Activated CD4-positive, alpha-beta T cell treated with anti-CD3 and anti-CD28 coated beads for 36 hours (primary cell): ENCODE measurements at regions not wholly inside any gene's neighbourhood (a gene's known extent, or its start where the extent isn't known, plus 50 kb on each side); places are given as distances from the start of the nearest gene placed in this dataset.

ENCODE experiments used
- ATAC-seq: fragments of 200-7000 bp; cut with Tn5 transposase; one replicate; pipeline ENCODE4 v1.10.0; 2021; ENCODE audit warnings: mild to moderate bottlenecking, moderate library complexity
- CTCF ChIA-PET: fragments of 350-600 bp; sonication (Branson Sonifier 250); formaldehyde crosslinking; loops from one replicate; lab custom pipeline; 2021; ENCODE audit warnings: antibody characterized with exemption; lab: Charles Lee
- POLR2A ChIA-PET: fragments of 350-600 bp; sonication (Branson Sonifier 250); formaldehyde crosslinking; loops from one replicate; lab custom pipeline; 2021; ENCODE audit warnings: antibody characterized with exemption, inconsistent platforms; lab: Charles Lee
- DNase-seq: peaks from one replicate; pipeline ENCODE4 v3.0.0-alpha.2; 2020
- H3K27ac Mint-ChIP-seq: one replicate; pipeline ENCODE4 v1.8.0; 2021; ENCODE audit warnings: mixed read lengths
- H3K27me3 Mint-ChIP-seq: one replicate; pipeline ENCODE4 v1.8.0; 2021; ENCODE audit warnings: mixed read lengths
- H3K36me3 Mint-ChIP-seq: one replicate; pipeline ENCODE4 v1.8.0; 2021; ENCODE audit warnings: low read depth, mixed read lengths
- H3K4me1 Mint-ChIP-seq: one replicate; pipeline ENCODE4 v1.8.0; 2021; ENCODE audit warnings: mixed read lengths
- H3K4me3 Mint-ChIP-seq: one replicate; pipeline ENCODE4 v1.8.0; 2021; ENCODE audit warnings: mild to moderate bottlenecking, moderate library complexity, mixed read lengths
- H3K9me3 Mint-ChIP-seq: one replicate; pipeline ENCODE4 v1.8.0; 2021; ENCODE audit warnings: low read depth, mixed read lengths
- intact Hi-C, 2 experiments: fragments of 100-400 bp; cut with DNase I in 1 of 2; cut with micrococcal nuclease in 1 of 2; formaldehyde crosslinking; loops; one replicate each; pipeline versions ENCODE4 v1.14.2 to v1.15.1; 2022 to 2024; cut with DNase I, micrococcal nuclease

DNA sequence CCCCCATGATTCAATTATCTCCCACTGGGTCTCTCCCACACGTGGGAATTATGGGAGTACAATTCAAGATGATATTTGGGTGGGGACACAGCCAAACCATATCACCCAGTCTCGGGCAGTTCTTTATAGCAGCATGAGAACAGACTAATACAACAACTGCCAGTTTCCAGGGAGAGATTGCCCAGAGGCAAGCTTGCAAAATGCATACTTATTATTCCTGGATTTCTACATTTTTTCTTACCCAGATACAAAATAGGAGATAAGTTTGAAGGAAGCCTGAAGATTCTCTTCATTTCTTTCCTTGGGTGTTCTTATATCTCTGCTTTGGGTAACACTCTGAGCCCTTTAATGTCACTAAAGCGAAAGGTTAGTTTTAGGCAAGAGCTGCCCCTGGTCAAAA lies 691.2 kb downstream of the TAF11L14 start:
- ChIA-PET POLR2A (no interaction called here), CTCF (no interaction called here)
- intact Hi-C loops, result no loop called here
- H3K36me3 Mint-ChIP-seq, result no peaks in the 10 kb centered on the region
- no peak overlapping the region for H3K4me3 Mint-ChIP-seq
- no peak overlapping the region for H3K27ac Mint-ChIP-seq
- DNase-seq, result no peak
- ATAC-seq, result no peak
- no peaks in the 10 kb centered on the region for H3K4me1 Mint-ChIP-seq
- H3K27me3 Mint-ChIP-seq, result peaks cover 2% of the 10 kb centered on the region
- H3K9me3 Mint-ChIP-seq, result peaks cover 6% of the 10 kb centered on the region

DNA sequence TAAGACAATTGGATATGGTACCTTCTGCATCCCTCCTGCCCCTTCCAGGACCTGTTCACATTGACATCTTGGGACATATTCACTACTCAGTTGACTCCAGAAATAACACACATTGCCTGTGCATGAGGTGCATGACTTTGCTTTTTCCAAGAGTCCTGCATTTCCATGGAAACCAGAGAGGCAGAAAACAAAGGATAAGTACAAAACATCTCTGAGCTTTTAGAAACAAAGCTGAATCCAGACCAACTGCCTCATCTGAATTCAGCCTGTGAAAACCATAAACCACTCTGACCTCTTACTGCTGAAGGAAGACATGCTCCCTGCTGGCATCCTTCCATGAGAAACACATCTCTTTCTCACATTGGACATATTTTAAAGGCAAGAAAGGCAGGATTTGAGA lies 695.1 kb downstream of the TAF11L14 start:
- intact Hi-C loops, result no loop called here
- CTCF ChIA-PET, result no interaction called here
- Mint-ChIP-seq H3K4me3 (no peak overlapping the region), H3K36me3 (no peaks in the 10 kb centered on the region), H3K27ac (no peak overlapping the region), H3K4me1 (no peaks in the 10 kb centered on the region), H3K27me3 (no peaks in the 10 kb centered on the region), H3K9me3 (peaks cover 13% of the 10 kb centered on the region)
- no peak for ATAC-seq
- POLR2A ChIA-PET, result no interaction called here
- no peak for DNase-seq

DNA sequence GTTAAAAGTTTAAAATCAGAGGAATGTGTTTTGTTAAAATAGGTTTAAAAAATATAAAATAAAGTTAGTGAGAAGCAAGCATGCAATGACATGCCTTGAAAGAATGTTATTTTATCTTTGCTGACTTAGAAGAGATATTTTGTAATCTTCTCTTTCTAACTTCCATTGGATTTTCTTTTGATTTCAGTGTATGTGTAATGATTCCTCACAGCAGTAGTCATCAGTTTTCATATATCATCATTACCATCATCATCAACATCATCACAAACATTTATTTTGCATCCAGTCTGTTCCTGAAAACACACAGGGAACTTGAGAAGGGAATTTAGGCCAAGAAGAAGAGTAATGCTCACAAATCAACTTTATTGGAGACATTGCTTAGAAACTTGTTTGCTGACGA lies 699.6 kb downstream of the TAF11L14 start:
- DNase-seq (no peak), ATAC-seq (no peak)
- H3K9me3 Mint-ChIP-seq, result peaks cover 7% of the 10 kb centered on the region
- intact Hi-C loops, result no loop called here
- H3K4me1 Mint-ChIP-seq, result no peaks in the 10 kb centered on the region
- ChIA-PET POLR2A (no interaction called here), CTCF (no interaction called here)
- H3K27me3 Mint-ChIP-seq, result no peaks in the 10 kb centered on the region
- no peak overlapping the region for H3K4me3 Mint-ChIP-seq
- no peak overlapping the region for H3K27ac Mint-ChIP-seq
- H3K36me3 Mint-ChIP-seq, result no peaks in the 10 kb centered on the region

DNA sequence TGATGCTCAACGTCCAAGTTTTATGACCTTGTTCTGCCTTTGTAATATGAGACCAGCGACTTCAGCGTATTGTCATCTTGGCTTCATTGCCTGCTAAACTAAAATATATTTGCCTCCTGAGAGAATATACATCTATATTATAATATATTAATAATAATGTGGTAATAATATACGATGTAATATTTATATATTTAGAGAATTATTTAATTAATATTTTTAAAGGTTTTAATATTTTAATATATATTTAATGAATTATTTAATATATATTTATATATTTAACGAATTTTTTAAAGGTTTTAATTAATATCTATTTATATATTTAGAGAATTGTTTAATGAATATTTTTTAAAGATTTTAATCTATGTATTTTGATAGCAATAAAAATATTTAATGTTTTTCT lies 700.7 kb downstream of the TAF11L14 start:
- H3K9me3 Mint-ChIP-seq, result peaks cover 7% of the 10 kb centered on the region
- ATAC-seq (no peak), DNase-seq (no peak)
- H3K4me3 Mint-ChIP-seq, result no peak overlapping the region
- intact Hi-C loops, result no loop called here
- no peaks in the 10 kb centered on the region for H3K4me1 Mint-ChIP-seq
- CTCF ChIA-PET, result no interaction called here
- no peaks in the 10 kb centered on the region for H3K27me3 Mint-ChIP-seq
- H3K36me3 Mint-ChIP-seq, result no peaks in the 10 kb centered on the region
- POLR2A ChIA-PET, result no interaction called here
- no peak overlapping the region for H3K27ac Mint-ChIP-seq

DNA sequence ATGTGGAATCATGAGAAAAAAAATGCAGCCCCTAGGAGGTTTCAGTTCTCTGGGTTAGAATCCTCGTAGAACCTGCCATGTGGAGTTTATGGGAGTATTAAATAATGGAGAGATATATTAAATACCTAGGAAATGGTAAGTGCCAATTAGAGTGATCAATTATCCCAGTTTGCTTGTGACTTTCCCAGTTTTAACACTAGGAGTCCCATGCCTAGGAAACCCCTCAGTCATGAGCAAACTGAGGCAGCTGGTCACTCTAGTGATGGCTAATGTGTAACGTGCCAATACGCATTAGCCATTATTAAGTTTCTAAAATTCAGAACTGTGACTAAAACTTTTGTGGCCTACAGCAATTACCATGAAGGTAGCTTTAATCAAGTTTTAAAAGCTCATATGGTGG lies 720.6 kb downstream of the TAF11L14 start:
- ATAC-seq (no peak), DNase-seq (no peak)
- ChIA-PET CTCF (no interaction called here), POLR2A (no interaction called here)
- Mint-ChIP-seq H3K9me3 (peaks cover 3% of the 10 kb centered on the region), H3K27me3 (no peaks in the 10 kb centered on the region), H3K27ac (no peak overlapping the region), H3K36me3 (no peaks in the 10 kb centered on the region), H3K4me1 (no peaks in the 10 kb centered on the region), H3K4me3 (no peak overlapping the region)
- intact Hi-C loops, result no loop called here

DNA sequence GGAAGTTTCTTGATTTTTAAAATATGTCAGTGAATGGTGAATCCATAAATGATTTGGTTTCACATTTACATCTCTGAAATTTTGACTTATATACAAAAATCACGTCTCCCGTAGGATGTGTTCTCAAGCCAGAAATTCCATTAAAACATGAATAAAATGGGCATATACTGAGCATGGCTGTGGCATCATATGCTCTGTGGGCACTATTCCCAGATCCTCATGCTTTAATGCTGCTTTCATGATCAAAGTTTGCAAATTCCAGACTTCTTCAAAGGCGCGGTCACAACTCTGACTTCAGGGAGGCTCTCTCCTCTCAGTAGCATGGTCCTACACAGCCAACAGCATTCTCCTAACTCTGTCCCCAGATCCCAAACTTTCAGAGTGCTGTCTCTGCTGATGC lies 723.2 kb downstream of the TAF11L14 start:
- H3K27me3 Mint-ChIP-seq, result no peaks in the 10 kb centered on the region

DNA sequence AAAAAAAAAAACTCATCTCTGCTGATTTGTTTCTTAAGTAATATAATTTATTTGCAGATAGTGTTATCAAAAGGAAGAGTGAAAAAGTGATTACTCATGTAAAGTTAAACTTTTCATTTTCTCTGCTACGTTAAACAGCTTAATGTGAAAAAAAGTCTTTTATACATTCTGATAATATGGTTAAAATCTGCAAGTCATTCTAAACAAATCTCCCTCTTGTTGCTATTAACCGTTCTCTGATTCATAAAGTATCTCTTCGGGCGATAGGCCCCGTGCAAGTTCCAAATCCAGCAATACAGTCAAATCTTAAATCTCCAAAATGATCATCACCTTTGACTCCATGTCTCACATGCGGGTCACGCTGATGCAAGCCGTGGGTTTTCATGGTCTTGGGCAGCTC lies 732.0 kb downstream of the TAF11L14 start:
- Mint-ChIP-seq H3K4me1 (no peaks in the 10 kb centered on the region), H3K36me3 (no peaks in the 10 kb centered on the region), H3K9me3 (no peaks in the 10 kb centered on the region), H3K27me3 (no peaks in the 10 kb centered on the region), H3K4me3 (no peak overlapping the region), H3K27ac (no peak overlapping the region)
- CTCF ChIA-PET, result no interaction called here
- intact Hi-C loops, result no loop called here
- ATAC-seq (no peak), DNase-seq (no peak)
- POLR2A ChIA-PET, result no interaction called here

More for the DNA sequence above, 723.2 kb downstream of the TAF11L14 start:
- POLR2A ChIA-PET, result no interaction called here
- Mint-ChIP-seq H3K4me1 (no peaks in the 10 kb centered on the region), H3K36me3 (no peaks in the 10 kb centered on the region), H3K4me3 (no peak overlapping the region), H3K27ac (no peak overlapping the region), H3K9me3 (peaks cover 3% of the 10 kb centered on the region)
- DNase-seq (no peak), ATAC-seq (no peak)
- intact Hi-C loops, result no loop called here
- CTCF ChIA-PET, result no interaction called here

DNA sequence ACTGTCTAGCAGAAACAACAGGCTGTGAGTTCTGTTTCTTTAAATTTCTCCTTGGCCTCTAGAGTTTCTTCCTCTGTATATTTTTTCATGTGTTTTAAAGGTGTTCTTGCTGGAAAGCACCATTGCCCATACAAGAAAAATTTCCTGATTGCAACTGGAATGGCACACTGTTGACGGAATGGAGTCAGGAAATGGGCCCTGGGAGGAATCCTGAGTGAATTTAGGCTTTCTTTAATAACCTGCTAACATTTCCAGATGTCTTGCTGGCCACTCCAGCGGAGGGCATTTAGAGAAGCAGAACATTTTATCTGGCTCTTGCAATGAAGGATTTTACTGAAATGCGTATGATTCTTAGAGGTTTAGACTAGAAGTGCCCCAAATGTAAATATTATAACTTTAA lies 736.3 kb downstream of the TAF11L14 start:
- no peak overlapping the region for H3K27ac Mint-ChIP-seq
- H3K27me3 Mint-ChIP-seq, result no peaks in the 10 kb centered on the region
- H3K4me3 Mint-ChIP-seq, result no peak overlapping the region
- ChIA-PET CTCF (no interaction called here), POLR2A (no interaction called here)
- no peaks in the 10 kb centered on the region for H3K4me1 Mint-ChIP-seq
- DNase-seq (no peak), ATAC-seq (no peak)
- H3K36me3 Mint-ChIP-seq, result no peaks in the 10 kb centered on the region
- no peaks in the 10 kb centered on the region for H3K9me3 Mint-ChIP-seq
- intact Hi-C loops, result no loop called here

DNA sequence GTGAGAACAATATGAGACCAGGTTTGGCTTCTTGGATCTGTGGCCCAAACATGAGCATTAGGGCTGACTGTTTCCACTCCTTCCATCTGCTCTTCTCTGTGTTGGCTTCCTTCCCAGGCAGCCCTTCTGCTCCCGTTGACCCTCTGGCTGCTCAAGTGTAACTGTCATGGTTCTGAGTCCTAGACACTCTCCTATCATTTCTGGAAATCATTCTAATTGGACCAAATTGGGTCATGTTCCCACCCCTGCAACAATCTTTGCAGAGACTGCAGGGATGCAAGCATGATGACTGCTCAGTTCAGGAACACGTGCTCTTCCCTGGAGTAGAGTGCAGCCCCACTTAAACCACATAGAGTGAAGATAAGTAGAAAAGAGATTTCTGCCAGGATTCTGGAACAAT lies 741.4 kb downstream of the TAF11L14 start:
- ChIA-PET CTCF (no interaction called here), POLR2A (no interaction called here)
- Mint-ChIP-seq H3K36me3 (no peaks in the 10 kb centered on the region), H3K27me3 (no peaks in the 10 kb centered on the region), H3K9me3 (peaks cover 5% of the 10 kb centered on the region), H3K4me1 (no peaks in the 10 kb centered on the region), H3K4me3 (no peak overlapping the region), H3K27ac (no peak overlapping the region)
- DNase-seq, result no peak
- intact Hi-C loops, result no loop called here
- no peak for ATAC-seq

DNA sequence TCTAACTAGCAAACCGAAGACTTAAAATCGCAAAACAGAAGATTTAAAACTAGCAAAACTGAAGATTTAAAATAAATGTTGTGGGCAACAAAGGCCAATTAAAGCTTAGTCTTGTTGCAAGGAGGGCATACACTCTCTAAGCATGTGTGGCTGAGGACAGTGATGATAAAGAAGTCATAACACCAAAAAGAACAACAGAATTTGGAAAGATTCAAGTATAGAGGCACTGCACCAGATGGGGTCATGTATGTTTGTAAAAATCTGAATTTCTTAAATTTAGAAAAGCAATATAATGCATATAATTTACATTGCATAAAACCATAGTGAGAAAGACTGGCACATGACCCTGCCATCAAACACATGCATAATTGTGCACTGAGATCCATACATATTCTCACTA lies 743.8 kb downstream of the TAF11L14 start:
- no peak for DNase-seq
- POLR2A ChIA-PET, result no interaction called here
- no peak overlapping the region for H3K4me3 Mint-ChIP-seq
- H3K4me1 Mint-ChIP-seq, result no peaks in the 10 kb centered on the region
- no peak for ATAC-seq
- no peaks in the 10 kb centered on the region for H3K36me3 Mint-ChIP-seq
- no peaks in the 10 kb centered on the region for H3K27me3 Mint-ChIP-seq
- intact Hi-C loops, result no loop called here
- CTCF ChIA-PET, result no interaction called here
- peaks cover 5% of the 10 kb centered on the region for H3K9me3 Mint-ChIP-seq
- no peak overlapping the region for H3K27ac Mint-ChIP-seq

DNA sequence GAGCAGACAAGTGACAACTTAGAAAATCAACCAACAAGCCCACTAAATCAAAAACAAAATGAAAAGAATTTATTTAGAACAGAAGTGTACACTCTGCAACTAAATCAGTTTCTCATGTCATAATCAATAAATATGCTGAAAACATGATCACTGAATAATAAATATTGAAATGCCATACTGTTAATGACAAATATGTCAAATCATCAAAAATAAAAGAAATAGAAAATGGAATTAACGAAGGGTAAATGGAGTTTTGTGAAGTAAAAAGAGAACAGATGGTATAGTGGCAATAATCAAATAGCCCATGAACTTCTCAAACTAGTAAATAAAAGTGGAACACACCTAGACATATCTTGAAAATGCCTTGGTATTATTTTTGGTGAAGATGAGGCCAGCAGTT lies 744.9 kb downstream of the TAF11L14 start:
- intact Hi-C loops, result no loop called here
- Mint-ChIP-seq H3K4me1 (no peaks in the 10 kb centered on the region), H3K36me3 (no peaks in the 10 kb centered on the region), H3K4me3 (no peak overlapping the region), H3K27me3 (no peaks in the 10 kb centered on the region), H3K27ac (no peak overlapping the region), H3K9me3 (peaks cover 5% of the 10 kb centered on the region)
- DNase-seq, result no peak
- POLR2A ChIA-PET, result no interaction called here
- no peak for ATAC-seq
- CTCF ChIA-PET, result no interaction called here

DNA sequence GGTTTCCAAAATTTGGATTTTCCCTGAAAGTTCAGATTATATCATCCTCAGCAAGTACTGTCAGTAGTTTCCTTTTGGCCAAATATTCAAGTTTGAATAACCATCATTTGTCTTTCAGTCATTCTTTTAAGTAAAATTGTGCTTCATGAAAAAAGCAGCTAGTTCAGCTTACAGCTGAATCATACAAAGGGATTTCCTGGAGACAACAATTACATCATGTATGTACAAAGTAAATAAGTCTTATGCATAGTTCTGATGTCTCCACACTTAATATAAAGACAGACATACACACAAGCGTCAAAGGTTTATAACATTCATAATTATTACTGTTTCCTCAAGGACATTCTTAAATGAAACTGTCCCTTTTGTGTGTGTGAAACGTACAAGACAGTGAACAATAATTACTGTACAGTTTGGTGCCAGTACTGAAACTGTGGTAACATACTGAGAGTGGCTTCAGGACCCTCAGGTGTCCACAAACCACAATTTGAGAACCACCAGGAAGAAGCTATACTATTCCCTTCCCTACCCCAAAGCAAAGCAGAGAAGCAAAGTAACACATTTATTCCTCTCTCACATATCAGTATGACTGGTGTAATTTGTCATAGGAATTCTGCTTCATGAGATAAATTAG lies 746.6 kb downstream of the TAF11L14 start:
- no peak overlapping the region for H3K27ac Mint-ChIP-seq
- H3K36me3 Mint-ChIP-seq, result no peaks in the 10 kb centered on the region
- ATAC-seq (no peak), DNase-seq (no peak)
- CTCF ChIA-PET, result interaction anchor here (1.5 kb wide), 1 partner anchor 22 kb away, joined by 3 read pairs; no protein-coding TSS in a partner anchor
- POLR2A ChIA-PET, result no interaction called here
- H3K4me1 Mint-ChIP-seq, result no peaks in the 10 kb centered on the region
- no peaks in the 10 kb centered on the region for H3K27me3 Mint-ChIP-seq
- H3K9me3 Mint-ChIP-seq, result peaks cover 5% of the 10 kb centered on the region
- H3K4me3 Mint-ChIP-seq, result no peak overlapping the region
- intact Hi-C loops, result no loop called here
